Endothelial cell of umbilical vein (primary cell): ENCODE measurements at regions not wholly inside any gene's neighbourhood (a gene's known extent, or its start where the extent isn't known, plus 50 kb on each side); places are given as distances from the start of the nearest gene placed in this dataset.

ENCODE experiments used
- BruUV-seq: library from RNA; stranded (reverse); fragments of 400-500 nt; replicated peaks from 2 replicates; lab custom pipeline; 2021; lab: Mats Ljungman, UMichigan
- CTCF ChIA-PET: fragments of 300-600, 350-600 bp; sonication (Branson Sonifier 250); formaldehyde crosslinking; loops from one replicate; lab custom pipeline; 2021; ENCODE audit warnings: antibody characterized with exemption, inconsistent platforms; lab: Charles Lee
- POLR2A ChIA-PET: fragments of 300-600, 350-600 bp; sonication (Branson Sonifier 250); formaldehyde crosslinking; loops from one replicate; lab custom pipeline; 2021; ENCODE audit warnings: antibody characterized with exemption, inconsistent platforms; lab: Charles Lee
- DNase-seq: peaks from one replicate; pipeline ENCODE4 v3.0.0-alpha.2; 2011; ENCODE audit warnings: low read depth, low spot score
- FAIRE-seq: peaks from 2 replicates; lab custom pipeline; 2011; peaks lifted over from hg19 to GRCh38; lab: Jason Lieb, UNC
- H2AFZ ChIP-seq: 2 replicates; pipeline ENCODE4 v1.6.0; 2012; ENCODE audit warnings: low read depth, low read length, control low read depth, inconsistent platforms
- H3K27ac ChIP-seq: 2 replicates; pipeline ENCODE4 v1.5.1; 2011; ENCODE audit warnings: low read depth, mild to moderate bottlenecking, control low read depth, low read length, moderate library complexity; ENCODE audit not compliant: insufficient read depth
- H3K27me3 ChIP-seq, 2 experiments: 2 replicates each; pipeline versions ENCODE4 v1.6.0 to v1.6.1; 2011; ENCODE audit warnings: low read length in 2 of 2, mixed read lengths in 1 of 2; ENCODE audit not compliant: control insufficient read depth in 2 of 2, insufficient read depth in 2 of 2
- H3K36me3 ChIP-seq, 2 experiments: 2 replicates in 1 of 2; 3 replicates in 1 of 2; pipeline ENCODE4 v1.5.1; 2011; ENCODE audit warnings: low read length in 2 of 2, mild to moderate bottlenecking in 1 of 2, moderate library complexity in 1 of 2; ENCODE audit not compliant: control insufficient read depth in 2 of 2, insufficient read depth in 2 of 2; ENCODE audit errors: extremely low read depth in 1 of 2
- H3K4me1 ChIP-seq: 3 replicates; pipeline ENCODE4 v1.5.1; 2011; ENCODE audit warnings: mild to moderate bottlenecking, low read length; ENCODE audit not compliant: control insufficient read depth, insufficient read depth; ENCODE audit errors: extremely low read depth
- H3K4me2 ChIP-seq: 2 replicates; pipeline ENCODE4 v1.6.1; 2011; ENCODE audit warnings: low read length, control low read depth, mixed read lengths; ENCODE audit not compliant: insufficient read depth
- H3K4me3 ChIP-seq, 3 experiments: fragments of 200-600 bp in 1 of 3; sonication (generic), shearing (Covaris generic) in 1 of 3; replicated peaks in 1 of 3; 2 replicates each; pipeline ENCODE4 v1.5.1; 2011 to 2016; ENCODE audit warnings: control low read depth in 3 of 3, low read length in 3 of 3, mild to moderate bottlenecking in 2 of 3, inconsistent platforms in 1 of 3, low read depth in 1 of 3, moderate library complexity in 1 of 3; ENCODE audit not compliant: insufficient read depth in 1 of 3
- H3K79me2 ChIP-seq: 2 replicates; pipeline ENCODE4 v1.6.0; 2012; ENCODE audit warnings: low read length, inconsistent platforms; ENCODE audit not compliant: control insufficient read depth, insufficient read depth
- H3K9ac ChIP-seq: replicated peaks from 2 replicates; pipeline ENCODE3; 2011; ENCODE audit warnings: low read length, control low read depth; ENCODE audit not compliant: insufficient read depth; ENCODE audit errors: extremely low read depth
- H3K9me1 ChIP-seq: replicated peaks from 3 replicates; pipeline ENCODE4 v1.6.0; 2011; ENCODE audit warnings: mild to moderate bottlenecking, low read length; ENCODE audit not compliant: control insufficient read depth, insufficient read depth; ENCODE audit errors: extremely low read depth
- H3K9me3 ChIP-seq: replicated peaks from 2 replicates; pipeline ENCODE4 v1.5.1; 2012; ENCODE audit warnings: low read length, inconsistent platforms; ENCODE audit not compliant: control insufficient read depth, insufficient read depth
- H4K20me1 ChIP-seq: replicated peaks from 2 replicates; pipeline ENCODE3; 2011; ENCODE audit warnings: mild to moderate bottlenecking, low read length; ENCODE audit not compliant: control insufficient read depth, insufficient read depth; ENCODE audit errors: extremely low read depth
- CTCF ChIP-seq, 2 donors: IDR thresholded peaks; 1 replicate in 1 of 2; 2 replicates in 1 of 2; pipeline ENCODE4 v1.5.1; 2011; ENCODE audit warnings: low read length in 2 of 2, mild to moderate bottlenecking in 2 of 2, moderate library complexity in 2 of 2, control low read depth in 1 of 2, inconsistent platforms in 1 of 2, low read depth in 1 of 2; ENCODE audit not compliant: insufficient read depth in 1 of 2; ENCODE audit errors: extremely low read depth in 1 of 2
- EZH2 ChIP-seq: IDR thresholded peaks from 2 replicates; pipeline ENCODE4 v1.6.1; 2012; ENCODE audit warnings: borderline replicate concordance, low read depth, mild to moderate bottlenecking, moderate library complexity, low read length, inconsistent platforms; ENCODE audit not compliant: severe bottlenecking
- FOS ChIP-seq: IDR thresholded peaks from 2 replicates; pipeline ENCODE4 v1.6.1; 2011; ENCODE audit warnings: mild to moderate bottlenecking, low read length, moderate library complexity, borderline replicate concordance; ENCODE audit not compliant: insufficient read depth
- GATA2 ChIP-seq: IDR thresholded peaks from 2 replicates; pipeline ENCODE4 v1.7.0; 2011; ENCODE audit warnings: low read depth, mild to moderate bottlenecking, moderate library complexity, mixed read lengths, low read length; ENCODE audit not compliant: insufficient read length, insufficient read depth
- MYC ChIP-seq: IDR thresholded peaks from one replicate; pipeline ENCODE4 v1.6.1; 2011; ENCODE audit warnings: mild to moderate bottlenecking, low read depth, low read length
- POLR2A ChIP-seq: IDR thresholded peaks from 2 replicates; pipeline ENCODE4 v1.6.1; 2012; ENCODE audit warnings: low read depth, mild to moderate bottlenecking, control low read depth, low read length
- POLR2AphosphoS5 ChIP-seq: IDR thresholded peaks from 2 replicates; pipeline ENCODE4 v1.6.1; 2012; ENCODE audit warnings: low read depth, mild to moderate bottlenecking, control low read depth, low read length, moderate library complexity; ENCODE audit not compliant: insufficient read depth
- dilution Hi-C: fragments of 300-500 bp; cut with MboI; formaldehyde crosslinking; loops from one replicate; pipeline ENCODE4 v1.15.0; 2019; ENCODE audit warnings: low sequenced_read_pairs; ENCODE audit not compliant: extremely low pct_ligation_motif_present
- intact Hi-C: fragments of 100-400 bp; cut with micrococcal nuclease; formaldehyde crosslinking; loops from one replicate; pipeline ENCODE4 v1.10.0; 2022

- no peak overlapping the region for H3K4me2 ChIP-seq
- H3K4me1 ChIP-seq, result peaks cover 13% of the 10 kb centered on the region
- no TSS peak for BruUV-seq
- H3K27ac ChIP-seq, result no peak overlapping the region
- no peak for FAIRE-seq
- no peak for DNase-seq
- H3K27me3 ChIP-seq, result peaks cover 18 to 23% of the 10 kb centered on the region in 2 experiments
- intact Hi-C loops (loop anchor here (10.0 kb wide), 1 partner anchor 295 kb away; the partner anchor contains the start of gene RALB), dilution Hi-C loops (no loop called here)
- H3K4me3 ChIP-seq, result no peak overlapping the region
- no peaks in the 10 kb centered on the region for H3K36me3 ChIP-seq
- H4K20me1 ChIP-seq, result no peaks in the 10 kb centered on the region
- no peak overlapping the region for H3K9ac ChIP-seq
- no peak overlapping the region for H2AFZ ChIP-seq
- ChIA-PET POLR2A (no interaction called here), CTCF (interaction anchor here (1.3 to 4.4 kb wide), 3 partner anchors 29 to 207 kb away, joined by 4 to 30 read pairs (median 5); no protein-coding TSS in a partner anchor)
- no peaks in the 10 kb centered on the region for H3K79me2 ChIP-seq
- no peaks in the 10 kb centered on the region for H3K9me1 ChIP-seq
- no peaks in the 10 kb centered on the region for H3K9me3 ChIP-seq
- TF ChIP-seq EZH2 (no peak), GATA2 (no peak), POLR2AphosphoS5 (no peak), POLR2A (no peak)
Measured at GRCh38 chr2:120550282-120550681, 185.4 kb upstream of the GLI2 start.

GRCh38 chr2:120550893-120551446, 184.7 kb upstream of the GLI2 start:
- Histone ChIP-seq H4K20me1 (no peaks in the 10 kb centered on the region), H3K36me3 (no peaks in the 10 kb centered on the region), H3K79me2 (no peaks in the 10 kb centered on the region), H3K4me3 (no peak overlapping the region), H3K9ac (no peak overlapping the region), H3K4me1 (peaks cover 13% of the 10 kb centered on the region), H3K9me3 (no peaks in the 10 kb centered on the region), H3K27ac (no peak overlapping the region), H3K9me1 (no peaks in the 10 kb centered on the region), H2AFZ (no peak overlapping the region), H3K27me3 (peaks cover 18 to 20% of the 10 kb centered on the region in 2 experiments), H3K4me2 (no peak overlapping the region)
- CTCF ChIA-PET, result interaction anchor here (1.1 to 4.4 kb wide), 9 partner anchors 12 to 208 kb away, joined by 3 to 63 read pairs (median 5); no protein-coding TSS in a partner anchor
- DNase-seq (no peak), FAIRE-seq (no peak)
- dilution Hi-C loops (no loop called here), intact Hi-C loops (loop anchor here (10.0 kb wide), 1 partner anchor 296 kb away; the partner anchor contains the start of gene RALB)
- TF ChIP-seq FOS (no peak), GATA2 (no peak), CTCF (IDR thresholded peaks at IDR 0.05; ENCODE audit: extremely low read depth in 1 of 2, insufficient read depth in 1 of 2, low read depth in 1 of 2, low read length in 2 of 2) (no peak), POLR2A (no peak), POLR2AphosphoS5 (no peak), EZH2 (no peak), MYC (no peak)
- POLR2A ChIA-PET, result no interaction called here
- BruUV-seq, result no TSS peak
